ENCODE measurements at regions not wholly inside any gene's neighbourhood (a gene's known extent, or its start where the extent isn't known, plus 50 kb on each side); places are given as distances from the start of the nearest gene placed in this dataset.

GRCh38 chr11:115981104-115981481 lies 476.9 kb upstream of the CADM1 start:
- no peaks in the 10 kb centered on the region for H4K20me1 ChIP-seq (ENCODE audit: insufficient read depth)
- H3K27me3 ChIP-seq (ENCODE audit: insufficient read depth): no peaks in the 10 kb centered on the region
- WGBS (ENCODE audit: low lambda C conversion rate): 40% methylated on average over 3 of the region's 3 CpGs
- H3K79me2 ChIP-seq (ENCODE audit: insufficient read depth): no peaks in the 10 kb centered on the region
- H2AFZ ChIP-seq (ENCODE audit: low read depth): no peak overlapping the region
- H3K4me3 ChIP-seq (ENCODE audit: low read depth in 2 of 2, low read length in 1 of 2): no peak overlapping the region
- no peaks in the 10 kb centered on the region for H3K36me3 ChIP-seq (replicated peaks in 1 of 2; ENCODE audit: control insufficient read depth in 1 of 2, insufficient read depth in 2 of 2, low read length in 1 of 2)
- H3K4me2 ChIP-seq: no peak overlapping the region
- ChIA-PET CTCF (no interaction called here), POLR2A (no interaction called here)
- H3K9me2 ChIP-seq: no peaks in the 10 kb centered on the region
- H3K4me1 ChIP-seq (ENCODE audit: control insufficient read depth in 1 of 2, insufficient read depth in 2 of 2, low read depth in 1 of 2, low read length in 1 of 2): peaks cover 0 to 6% of the 10 kb centered on the region in 2 experiments; a peak in 1 of 4 replicates
- H3F3A ChIP-seq (replicated peaks; ENCODE audit: insufficient read depth): no peaks in the 10 kb centered on the region
- no peaks in the 10 kb centered on the region for H3K9me3 ChIP-seq
- H3K9ac ChIP-seq: no peak overlapping the region
- DNase-seq: no peak
- TF ChIP-seq USF2 (IDR thresholded peaks at IDR 0.05; ENCODE audit: borderline replicate concordance, low read depth, low read length): no peak
- no peak for TF ChIP-seq SMC3 (IDR thresholded peaks at IDR 0.05; ENCODE audit: low read depth, low read length)
- no peak for TF ChIP-seq YY1 (IDR thresholded peaks at IDR 0.05; ENCODE audit: low read depth)
- TF ChIP-seq RAD21 (IDR thresholded peaks at IDR 0.05; ENCODE audit: low read length): no peak
- no peak for TF ChIP-seq EP300 (IDR thresholded peaks at IDR 0.05; ENCODE audit: borderline replicate concordance in 1 of 2, low read depth in 1 of 2, low read length in 1 of 2)
- no peak for TF ChIP-seq RCOR1 (IDR thresholded peaks at IDR 0.05; ENCODE audit: low read length)
- TF ChIP-seq MAX (IDR thresholded peaks at IDR 0.05; ENCODE audit: low read depth): no peak
- TF ChIP-seq JUND (IDR thresholded peaks at IDR 0.05): no peak
- TF ChIP-seq GABPA (IDR thresholded peaks at IDR 0.05; ENCODE audit: low read depth): no peak
- TF ChIP-seq RFX5 (IDR thresholded peaks at IDR 0.05; ENCODE audit: low read length): no peak
- no peak for TF ChIP-seq NRF1 (IDR thresholded peaks at IDR 0.05; ENCODE audit: low read depth, low read length)
- TF ChIP-seq TCF12 (IDR thresholded peaks at IDR 0.05): no peak
- TF ChIP-seq NFIC (IDR thresholded peaks at IDR 0.05; ENCODE audit: borderline replicate concordance): no peak
- TF ChIP-seq GATA2 (CRISPR knock-in tag; IDR thresholded peaks at IDR 0.05): no peak
- no peak for TF ChIP-seq USF1 (IDR thresholded peaks at IDR 0.05; ENCODE audit: borderline replicate concordance, low read depth)
- TF ChIP-seq PBX3 (IDR thresholded peaks at IDR 0.05): no peak
- no peak for TF ChIP-seq MEF2A (IDR thresholded peaks at IDR 0.05; ENCODE audit: borderline replicate concordance, low read depth)
- TF ChIP-seq TEAD4 (IDR thresholded peaks at IDR 0.05; ENCODE audit: borderline replicate concordance, insufficient read depth): no peak
- no peak for TF ChIP-seq SIN3A (IDR thresholded peaks at IDR 0.05; ENCODE audit: borderline replicate concordance, low read depth, low read length)
- no peak overlapping the region for H3K27ac ChIP-seq (ENCODE audit: low read depth in 2 of 2, low read length in 1 of 2)

All from SK-N-SH (cell line).